Renal cortex interstitium (tissue), 11 donors: ENCODE measurements at regions not wholly inside any gene's neighbourhood (a gene's known extent, or its start where the extent isn't known, plus 50 kb on each side); places are given as distances from the start of the nearest gene placed in this dataset.

Source experiments
- DNase-seq, 11 donors: peaks; one replicate each; pipeline ENCODE4 v3.0.0-alpha.2; 2013; ENCODE audit warnings: low read depth in 9 of 11, low spot score in 4 of 11; ENCODE audit errors: extremely low read depth in 1 of 11

GRCh38 chr6:45830441-45831139, 185.1 kb downstream of the CLIC5 start:
- DNase-seq, result no peak

GRCh38 chr6:45829873-45830272, 185.8 kb downstream of the CLIC5 start:
- no peak for DNase-seq

DNA sequence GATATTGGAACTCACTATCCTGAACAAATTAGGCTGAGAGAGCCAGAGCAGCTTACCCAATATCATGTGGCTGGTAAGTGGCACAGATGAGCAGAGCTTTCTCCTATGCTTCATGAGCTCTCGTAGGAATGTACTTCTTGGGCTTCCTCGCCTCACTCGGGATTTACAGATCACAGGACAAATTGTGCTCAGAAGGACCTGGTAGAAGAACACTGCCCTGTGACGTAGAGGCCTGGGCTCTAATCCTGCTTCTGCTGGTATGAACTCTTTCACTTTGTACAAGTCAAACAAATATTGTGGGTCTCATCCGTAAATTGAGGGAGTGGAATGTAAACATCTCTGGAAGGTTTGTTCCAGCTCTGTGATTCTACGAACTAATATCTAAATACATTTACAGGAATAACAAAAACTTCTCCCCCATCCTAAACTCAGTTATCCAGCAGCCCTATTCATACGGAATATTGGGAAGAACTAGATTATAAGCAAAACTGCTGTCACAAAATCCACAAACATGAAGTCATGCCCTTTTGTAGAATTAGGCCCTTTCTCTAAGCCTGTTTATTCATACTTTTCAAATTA, 187.6 kb downstream of the CLIC5 start:
- no peak for DNase-seq

DNA sequence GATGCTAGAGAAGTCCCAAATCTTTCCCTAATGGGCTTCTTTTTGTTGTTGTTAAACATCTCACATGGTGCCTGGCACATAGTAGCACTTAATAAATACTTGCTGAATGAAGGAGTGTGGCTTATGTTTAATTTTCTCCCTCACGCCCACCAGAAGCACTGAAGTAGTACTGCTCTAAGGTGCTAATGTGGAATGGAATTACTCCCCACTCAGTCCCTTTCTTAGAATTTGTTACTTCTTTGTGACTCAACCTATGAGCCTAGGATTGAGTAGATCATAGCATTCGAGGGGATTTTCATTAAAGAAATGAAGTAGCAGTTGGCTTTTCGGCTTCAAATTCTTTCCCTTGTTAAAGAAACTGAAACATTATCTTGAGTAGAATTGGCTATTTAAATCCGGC, 192.8 kb downstream of the CLIC5 start:
- no peak for DNase-seq

GRCh38 chr6:45822246-45822812, 193.3 kb downstream of the CLIC5 start:
- no peak for DNase-seq

- DNase-seq, result no peak
Measured at GRCh38 chr6:45818655-45819054, 197.0 kb downstream of the CLIC5 start.

GRCh38 chr6:45816674-45817297, 198.9 kb downstream of the CLIC5 start:
- peak in 2 of 11 donors; percentile 35 to 43 for DNase-seq

DNA sequence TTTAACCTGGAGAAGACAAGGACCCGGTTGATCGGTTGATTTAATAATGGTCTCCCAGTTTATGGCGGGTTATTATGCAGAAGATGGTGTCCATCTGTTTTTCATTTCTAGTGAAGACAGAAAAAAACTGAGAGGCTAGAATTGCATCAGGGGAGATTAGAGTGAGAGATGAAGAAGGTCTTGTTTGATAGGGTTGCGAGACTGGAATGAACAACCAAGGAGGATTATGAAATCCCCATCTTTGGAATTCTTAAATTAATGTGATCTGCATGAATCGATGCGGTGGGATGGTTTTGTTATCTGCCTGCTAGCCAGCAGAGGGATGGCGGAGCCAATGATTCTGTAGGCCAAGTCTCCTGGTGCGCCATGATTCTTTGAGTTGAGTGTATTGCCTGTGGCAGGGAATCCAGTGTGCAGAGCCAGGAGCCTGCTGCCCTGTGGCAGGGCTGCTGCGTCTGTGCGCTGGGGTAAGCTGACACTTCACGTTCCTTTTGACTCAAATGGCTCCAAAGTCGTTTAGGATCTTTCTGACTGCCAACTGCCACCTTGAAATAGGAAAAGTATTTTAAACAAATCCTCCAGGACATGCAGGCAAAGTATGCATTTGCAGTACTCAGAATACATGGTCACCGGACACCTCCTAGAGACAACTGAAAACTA, 200.1 kb downstream of the CLIC5 start:
- no peak for DNase-seq

GRCh38 chr6:45814772-45815171, 200.9 kb downstream of the CLIC5 start:
- DNase-seq, result no peak

DNA sequence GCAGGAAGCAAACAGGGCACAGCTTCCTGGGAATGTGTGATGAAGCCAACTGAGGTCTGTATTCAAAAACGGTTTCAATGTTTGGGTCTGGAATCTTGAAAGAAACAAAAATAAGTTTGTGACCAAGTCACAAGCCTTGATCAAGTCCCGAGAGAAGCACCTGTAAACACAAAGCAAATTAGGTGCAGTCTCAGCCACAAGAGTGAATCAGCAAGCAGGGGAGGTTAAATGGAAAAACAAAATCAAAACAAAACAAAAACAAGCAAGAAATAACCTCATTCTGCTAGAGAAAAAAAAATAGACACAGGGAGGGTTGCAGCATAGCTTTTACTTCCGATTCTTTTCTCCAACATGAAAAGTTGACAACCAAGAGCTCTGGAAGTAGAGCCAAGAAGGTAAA, 201.7 kb downstream of the CLIC5 start:
- DNase-seq, result no peak

DNA sequence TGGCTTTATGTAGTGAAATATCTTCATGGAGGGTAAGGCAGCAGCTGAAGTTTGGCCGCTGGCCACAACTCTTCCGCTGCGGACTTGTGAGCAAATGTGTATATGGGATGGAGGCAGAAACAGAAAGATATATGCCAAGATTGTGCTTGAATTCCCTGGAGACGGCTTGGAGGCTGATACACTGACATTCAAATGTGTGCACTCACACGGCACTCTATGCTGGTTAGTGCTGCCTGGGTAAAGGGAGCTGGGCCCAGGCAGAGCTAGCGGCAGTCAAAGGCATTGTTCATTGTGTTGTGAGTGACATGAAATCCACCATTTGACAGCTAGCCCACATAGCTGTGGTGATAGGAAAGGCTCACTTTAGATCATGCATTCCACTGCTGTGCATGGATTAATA, 202.7 kb downstream of the CLIC5 start:
- DNase-seq, result no peak

DNA sequence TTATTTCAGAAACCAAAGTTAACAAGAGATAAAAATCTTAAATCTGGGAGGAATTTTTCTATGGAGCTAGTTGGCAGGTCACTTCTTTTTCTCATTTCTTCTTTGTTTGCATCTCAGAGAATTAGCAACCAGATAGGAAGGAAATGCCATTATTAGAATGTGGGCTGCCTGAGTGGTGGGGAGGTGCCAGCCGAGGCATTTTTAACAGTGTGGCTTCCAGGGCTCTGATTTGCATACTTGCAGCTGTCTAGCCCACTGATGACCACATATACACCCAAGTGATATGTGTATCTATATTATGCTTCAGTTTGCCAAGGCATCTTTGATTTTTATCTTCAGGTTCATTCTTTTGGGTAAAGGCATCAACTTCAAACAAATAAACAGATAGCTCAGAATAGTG, 206.7 kb downstream of the CLIC5 start:
- no peak for DNase-seq

DNA sequence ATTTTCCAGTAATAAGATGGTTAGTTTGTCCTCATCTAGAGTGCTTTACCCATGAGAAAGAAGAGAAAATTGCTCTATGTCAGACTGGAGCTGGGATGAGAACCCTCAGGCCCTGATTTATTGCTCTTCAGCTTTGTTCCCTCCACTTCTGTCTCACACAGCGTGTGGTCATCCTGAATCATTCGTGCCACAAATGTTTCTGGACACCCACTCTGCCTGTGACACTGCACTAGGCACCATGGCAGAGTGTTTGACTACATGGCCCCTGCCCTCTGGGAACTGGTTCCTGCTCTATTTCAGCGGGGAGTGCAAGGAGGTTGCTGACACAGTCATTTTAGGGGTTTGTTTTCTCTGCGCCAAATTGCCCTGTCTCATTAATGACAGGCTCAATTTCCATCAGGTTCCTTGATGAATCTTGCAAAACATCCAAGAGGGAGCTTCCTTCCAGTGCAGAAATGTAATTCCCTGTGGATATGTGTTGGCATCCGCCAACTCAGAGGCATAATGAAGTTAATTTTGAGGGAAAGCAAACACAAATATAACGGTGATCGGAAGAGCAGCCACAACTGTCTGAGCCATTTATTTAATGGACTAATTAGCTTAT, 207.5 kb downstream of the CLIC5 start:
- DNase-seq, result no peak

GRCh38 chr6:45807311-45808041, 208.2 kb downstream of the CLIC5 start:
- DNase-seq, result no peak

- DNase-seq, result no peak
Measured at GRCh38 chr6:45806172-45806571, 209.5 kb downstream of the CLIC5 start.

- no peak for DNase-seq
Measured at GRCh38 chr6:45803071-45803470, 212.6 kb downstream of the CLIC5 start.

GRCh38 chr6:45801471-45802289, 214.0 kb downstream of the CLIC5 start:
- DNase-seq, result no peak

DNA sequence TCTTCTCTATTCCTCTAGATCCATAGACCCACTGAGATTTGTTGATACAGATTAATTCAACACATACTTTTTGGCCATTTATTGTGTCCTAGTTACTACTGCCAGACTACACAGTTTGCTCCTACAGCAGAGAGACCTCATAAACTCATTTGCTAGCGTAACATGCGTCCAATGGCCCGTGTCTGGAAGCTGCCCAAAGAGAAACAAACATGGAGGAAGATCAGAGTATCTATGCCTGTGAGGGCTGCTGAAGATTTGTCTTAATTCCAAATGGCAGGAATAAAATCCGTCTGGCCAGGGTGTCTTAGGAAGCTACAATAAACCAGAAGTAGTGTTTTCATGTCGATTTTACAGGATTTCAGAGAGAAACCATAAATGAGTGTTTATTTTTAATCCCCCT, 214.7 kb downstream of the CLIC5 start:
- DNase-seq, result no peak
